GM12873 (cell line): ENCODE measurements at regions not wholly inside any gene's neighbourhood (a gene's known extent, or its start where the extent isn't known, plus 50 kb on each side); places are given as distances from the start of the nearest gene placed in this dataset.

Source experiments
- TF ChIP-seq, protein P1 (sequence below): IDR thresholded peaks from 2 replicates; pipeline ENCODE4 v1.5.1; 2012; ENCODE audit warnings: low read depth, mild to moderate bottlenecking, moderate library complexity, low read length, control low read depth; ENCODE audit not compliant: insufficient read depth; ENCODE audit errors: missing control alignments

DNA sequence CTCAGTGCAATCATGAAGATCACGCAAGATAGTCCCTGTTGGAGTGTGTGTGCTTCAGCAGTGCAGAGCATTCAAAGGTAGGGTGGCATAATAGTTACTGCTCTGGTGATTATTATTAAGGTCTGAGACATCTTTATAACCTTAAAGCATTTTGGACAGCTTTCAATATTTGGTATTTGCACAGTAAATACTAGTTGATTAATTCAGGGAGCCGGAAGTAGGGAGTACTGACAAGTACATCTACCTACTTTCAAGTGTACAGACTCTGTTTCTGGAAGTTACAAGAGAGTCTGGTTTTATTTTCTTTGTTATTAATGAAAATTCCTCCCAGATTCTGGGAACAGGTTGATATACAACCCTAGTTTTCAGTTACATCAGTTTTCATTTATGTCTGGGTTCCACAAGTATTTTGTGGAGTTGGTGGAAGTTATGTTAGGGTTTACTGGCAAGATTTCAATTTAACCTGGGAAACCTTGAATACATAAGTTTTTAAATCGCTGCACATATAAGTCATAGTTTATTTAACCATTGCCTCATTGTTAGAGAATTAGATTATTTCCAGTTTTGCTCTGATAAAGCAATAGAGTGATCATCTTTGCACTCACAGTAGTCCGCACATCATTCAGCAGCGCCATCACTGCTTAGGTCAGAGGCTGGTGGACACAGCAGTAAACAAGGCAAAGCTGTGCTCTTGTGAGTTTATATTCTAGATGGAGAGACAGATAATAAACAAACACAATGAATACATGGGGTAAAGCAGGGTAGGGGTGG is 366.6 kb downstream of the REEP3 start:
- TF ChIP-seq, protein P1, sequence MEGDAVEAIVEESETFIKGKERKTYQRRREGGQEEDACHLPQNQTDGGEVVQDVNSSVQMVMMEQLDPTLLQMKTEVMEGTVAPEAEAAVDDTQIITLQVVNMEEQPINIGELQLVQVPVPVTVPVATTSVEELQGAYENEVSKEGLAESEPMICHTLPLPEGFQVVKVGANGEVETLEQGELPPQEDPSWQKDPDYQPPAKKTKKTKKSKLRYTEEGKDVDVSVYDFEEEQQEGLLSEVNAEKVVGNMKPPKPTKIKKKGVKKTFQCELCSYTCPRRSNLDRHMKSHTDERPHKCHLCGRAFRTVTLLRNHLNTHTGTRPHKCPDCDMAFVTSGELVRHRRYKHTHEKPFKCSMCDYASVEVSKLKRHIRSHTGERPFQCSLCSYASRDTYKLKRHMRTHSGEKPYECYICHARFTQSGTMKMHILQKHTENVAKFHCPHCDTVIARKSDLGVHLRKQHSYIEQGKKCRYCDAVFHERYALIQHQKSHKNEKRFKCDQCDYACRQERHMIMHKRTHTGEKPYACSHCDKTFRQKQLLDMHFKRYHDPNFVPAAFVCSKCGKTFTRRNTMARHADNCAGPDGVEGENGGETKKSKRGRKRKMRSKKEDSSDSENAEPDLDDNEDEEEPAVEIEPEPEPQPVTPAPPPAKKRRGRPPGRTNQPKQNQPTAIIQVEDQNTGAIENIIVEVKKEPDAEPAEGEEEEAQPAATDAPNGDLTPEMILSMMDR: no peak

DNA sequence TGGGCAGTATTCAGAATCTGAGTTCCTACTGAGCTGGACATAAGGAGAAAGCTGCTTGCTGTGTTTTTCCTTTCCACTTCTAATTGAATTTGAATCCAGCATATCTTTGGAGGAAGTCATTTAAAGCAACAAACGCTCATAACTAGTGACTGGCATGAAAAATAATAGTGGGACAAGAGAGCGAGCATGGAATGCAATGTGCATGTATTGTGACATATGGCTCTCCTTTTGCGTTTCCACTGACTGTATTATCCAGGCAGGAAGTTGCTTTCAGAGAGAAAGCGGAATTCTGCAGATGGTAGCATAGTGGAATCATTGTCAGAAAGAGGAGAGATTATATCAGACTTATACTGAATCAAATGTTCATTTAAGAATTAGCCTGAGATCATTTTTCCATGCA is 368.6 kb downstream of the REEP3 start:
- TF ChIP-seq, protein P1: no peak

DNA sequence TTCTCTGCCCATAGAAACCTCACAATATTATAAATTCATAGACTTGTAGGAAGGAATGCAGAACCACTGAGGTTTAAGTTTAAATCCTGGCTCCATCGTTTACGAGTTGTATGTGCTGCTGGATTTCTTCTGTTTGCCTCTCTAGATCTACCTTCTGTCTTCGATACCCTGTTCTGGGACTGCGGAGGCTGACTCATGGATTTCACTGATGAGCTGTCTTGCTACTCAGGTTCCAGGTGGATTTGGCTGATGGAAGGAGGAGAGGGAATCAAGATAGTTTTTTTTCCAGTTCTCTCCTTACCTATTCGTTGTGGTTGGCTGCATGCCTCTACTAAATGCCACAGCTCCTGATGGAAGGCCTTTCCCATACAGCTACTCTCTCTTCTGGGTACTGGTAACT is 375.8 kb downstream of the REEP3 start:
- TF ChIP-seq, protein P1: no peak

DNA sequence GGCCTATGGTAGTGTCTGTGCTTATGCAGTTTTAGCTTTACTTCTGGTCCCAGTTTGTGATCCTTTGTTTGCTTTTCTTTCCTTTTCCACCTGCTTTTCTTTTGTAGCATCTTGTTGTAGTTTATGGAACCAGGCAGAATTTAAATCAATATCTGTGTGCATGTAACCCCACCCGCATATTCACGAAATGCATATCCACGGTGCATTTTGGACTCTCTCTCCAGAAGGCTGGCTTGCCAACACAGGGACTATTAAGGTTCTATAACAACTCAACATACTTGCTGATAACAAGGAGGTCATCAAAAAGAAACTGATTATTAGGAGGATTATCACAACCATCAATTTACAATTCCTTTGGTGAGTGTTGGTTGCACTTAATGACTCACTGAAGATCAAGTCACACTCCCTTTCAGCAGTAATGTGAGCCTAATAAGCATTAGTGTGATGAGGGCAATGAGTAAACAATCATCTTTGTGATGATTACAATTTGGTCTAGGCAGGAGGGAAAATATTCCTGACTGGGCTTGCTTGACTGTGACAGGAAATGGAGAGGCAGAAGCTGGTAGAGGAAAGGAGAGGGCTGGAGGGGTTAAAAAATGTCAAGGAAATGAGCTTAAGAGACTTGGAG is 378.6 kb downstream of the REEP3 start:
- TF ChIP-seq, protein P1: no peak

DNA sequence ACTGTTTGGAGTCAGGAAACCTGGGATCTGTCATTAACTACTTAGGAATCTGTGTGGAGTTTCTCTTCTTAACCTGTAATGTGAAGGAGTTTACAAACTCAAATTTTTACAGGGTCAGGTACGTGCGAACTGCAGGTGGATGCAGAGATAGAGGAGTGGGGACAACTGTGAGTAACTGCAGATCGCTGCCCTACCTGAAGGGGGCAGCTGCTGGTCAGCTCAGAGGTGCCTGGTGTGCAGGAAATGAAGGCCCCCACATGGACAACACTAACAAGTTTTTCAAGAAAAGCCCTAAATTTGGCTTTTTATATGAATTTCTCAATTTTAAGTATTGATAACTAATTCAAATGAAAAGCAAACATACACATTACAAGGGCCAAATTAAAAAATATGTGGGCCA is 380.0 kb downstream of the REEP3 start:
- TF ChIP-seq, protein P1: peak; percentile 68

DNA sequence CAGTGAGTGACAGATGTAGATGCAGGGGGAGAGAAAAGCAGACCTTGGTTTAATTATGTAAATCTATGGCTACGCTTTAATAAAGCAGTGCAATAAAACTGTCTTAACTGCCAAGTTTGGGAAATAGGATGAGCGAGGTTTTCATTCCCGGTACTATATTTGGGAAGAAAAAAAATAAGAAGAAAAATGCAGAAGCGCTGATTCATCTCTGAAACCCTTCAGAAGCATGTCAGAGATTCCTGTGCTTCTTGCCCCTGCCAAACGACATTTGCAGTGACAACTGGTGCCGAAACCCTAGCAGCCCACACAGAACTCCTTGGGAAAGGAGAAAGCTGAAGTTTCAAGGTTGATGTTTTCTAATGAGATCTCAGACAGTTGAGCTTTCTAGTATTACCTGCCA is 380.7 kb downstream of the REEP3 start:
- TF ChIP-seq, protein P1: no peak

DNA sequence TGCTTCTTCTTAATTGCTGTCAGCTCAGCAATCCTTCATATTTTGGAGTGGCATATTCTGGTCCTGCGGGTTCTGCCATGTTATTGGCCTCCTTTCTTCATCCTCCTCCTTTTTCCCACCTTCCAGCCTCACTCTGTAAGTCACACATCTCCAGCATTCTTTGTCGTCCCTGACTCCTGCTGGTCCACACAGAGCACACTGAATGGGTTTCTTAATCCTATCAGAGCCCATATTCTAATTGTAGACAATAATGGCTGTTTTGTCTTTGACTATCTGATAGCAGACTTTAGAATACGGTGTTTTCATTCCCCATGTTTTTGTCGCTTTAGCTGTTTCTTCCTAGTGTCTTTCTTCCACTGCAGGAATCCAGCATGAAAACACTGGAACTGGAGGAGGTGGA is 389.6 kb downstream of the REEP3 start:
- TF ChIP-seq, protein P1: no peak
